ENCODE measurements at regions not wholly inside any gene's neighbourhood (a gene's known extent, or its start where the extent isn't known, plus 50 kb on each side); places are given as distances from the start of the nearest gene placed in this dataset.

DNA sequence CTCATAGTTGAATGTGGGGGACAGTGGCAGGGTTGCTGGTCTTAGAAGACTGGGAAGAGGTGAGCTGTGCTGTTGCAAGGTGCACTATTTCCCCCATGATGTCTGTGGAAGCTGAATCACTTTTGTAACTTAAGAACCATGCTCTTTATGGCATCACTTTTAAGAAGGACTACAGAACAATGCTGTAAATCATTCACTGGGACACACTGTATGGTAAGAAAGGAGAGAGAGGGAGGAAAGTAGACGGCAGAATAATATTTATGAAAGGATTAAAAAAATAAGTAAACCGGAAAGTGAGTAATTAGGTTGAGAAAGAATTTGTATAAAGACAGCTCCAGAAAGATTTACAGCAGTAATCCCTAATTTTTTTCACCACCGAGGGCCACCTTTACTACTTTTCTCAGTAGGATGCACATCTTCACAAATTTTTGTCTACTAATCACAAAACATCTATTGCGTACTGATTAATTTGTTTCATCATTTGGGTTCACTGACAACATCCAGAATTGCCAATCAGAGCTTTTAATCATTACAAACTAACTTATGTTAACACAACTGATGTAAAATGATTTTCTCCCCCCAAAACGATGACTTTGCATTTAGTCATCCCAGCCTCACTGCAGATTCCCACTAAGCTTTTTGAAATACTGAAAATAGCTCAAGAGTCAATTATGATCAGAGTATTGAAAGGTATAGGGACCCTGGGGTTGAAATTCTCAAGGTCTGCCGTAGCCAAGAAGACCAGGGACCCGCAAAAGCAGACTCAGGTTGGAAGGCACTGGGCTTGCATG, 560.7 kb upstream of the NOX3 start:
- Histone ChIP-seq H3K36me3 (replicated peaks) (no peaks in the 10 kb centered on the region), H3K27ac (no peak overlapping the region), H3K27me3 (replicated peaks) (no peaks in the 10 kb centered on the region), H3K4me3 (ENCODE audit: low read depth, low read length) (no peak overlapping the region)
- no peak for DNase-seq
- in situ Hi-C loops (cut with HindIII; ENCODE audit: low pct_ligation_motif_present, low sequenced_read_pairs) = no loop called here
- TF ChIP-seq, protein P1, sequence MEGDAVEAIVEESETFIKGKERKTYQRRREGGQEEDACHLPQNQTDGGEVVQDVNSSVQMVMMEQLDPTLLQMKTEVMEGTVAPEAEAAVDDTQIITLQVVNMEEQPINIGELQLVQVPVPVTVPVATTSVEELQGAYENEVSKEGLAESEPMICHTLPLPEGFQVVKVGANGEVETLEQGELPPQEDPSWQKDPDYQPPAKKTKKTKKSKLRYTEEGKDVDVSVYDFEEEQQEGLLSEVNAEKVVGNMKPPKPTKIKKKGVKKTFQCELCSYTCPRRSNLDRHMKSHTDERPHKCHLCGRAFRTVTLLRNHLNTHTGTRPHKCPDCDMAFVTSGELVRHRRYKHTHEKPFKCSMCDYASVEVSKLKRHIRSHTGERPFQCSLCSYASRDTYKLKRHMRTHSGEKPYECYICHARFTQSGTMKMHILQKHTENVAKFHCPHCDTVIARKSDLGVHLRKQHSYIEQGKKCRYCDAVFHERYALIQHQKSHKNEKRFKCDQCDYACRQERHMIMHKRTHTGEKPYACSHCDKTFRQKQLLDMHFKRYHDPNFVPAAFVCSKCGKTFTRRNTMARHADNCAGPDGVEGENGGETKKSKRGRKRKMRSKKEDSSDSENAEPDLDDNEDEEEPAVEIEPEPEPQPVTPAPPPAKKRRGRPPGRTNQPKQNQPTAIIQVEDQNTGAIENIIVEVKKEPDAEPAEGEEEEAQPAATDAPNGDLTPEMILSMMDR (IDR thresholded peaks at IDR 0.05; ENCODE audit: low read depth, low read length, missing control alignments) = no peak

DNA sequence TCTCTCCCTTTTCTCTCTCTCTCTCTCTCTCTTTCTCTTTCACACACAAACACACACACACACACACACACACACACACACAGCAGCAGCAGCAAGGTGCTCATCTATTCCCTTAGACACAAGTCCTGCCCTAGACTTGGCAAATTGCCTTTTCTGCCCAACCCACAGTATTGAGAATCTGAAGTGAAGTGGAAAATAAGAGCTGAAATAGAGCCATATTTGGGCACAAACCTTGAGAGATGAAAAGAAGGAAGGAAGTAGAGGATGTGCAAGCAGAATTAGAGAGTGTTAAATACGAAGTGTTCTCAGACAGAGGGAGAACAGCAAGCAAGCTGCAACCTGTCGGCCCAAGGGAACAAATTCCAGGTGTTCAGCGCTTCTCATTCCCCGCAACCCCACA, 557.5 kb upstream of the NOX3 start:
- TF ChIP-seq, protein P1 (IDR thresholded peaks at IDR 0.05; ENCODE audit: low read depth, low read length, missing control alignments) = no peak
- Histone ChIP-seq H3K27me3 (replicated peaks) (no peaks in the 10 kb centered on the region), H3K27ac (no peak overlapping the region), H3K36me3 (replicated peaks) (no peaks in the 10 kb centered on the region), H3K4me3 (ENCODE audit: low read depth, low read length) (no peak overlapping the region)
- in situ Hi-C loops (cut with HindIII; ENCODE audit: low pct_ligation_motif_present, low sequenced_read_pairs) = no loop called here
- no peak for DNase-seq

DNA sequence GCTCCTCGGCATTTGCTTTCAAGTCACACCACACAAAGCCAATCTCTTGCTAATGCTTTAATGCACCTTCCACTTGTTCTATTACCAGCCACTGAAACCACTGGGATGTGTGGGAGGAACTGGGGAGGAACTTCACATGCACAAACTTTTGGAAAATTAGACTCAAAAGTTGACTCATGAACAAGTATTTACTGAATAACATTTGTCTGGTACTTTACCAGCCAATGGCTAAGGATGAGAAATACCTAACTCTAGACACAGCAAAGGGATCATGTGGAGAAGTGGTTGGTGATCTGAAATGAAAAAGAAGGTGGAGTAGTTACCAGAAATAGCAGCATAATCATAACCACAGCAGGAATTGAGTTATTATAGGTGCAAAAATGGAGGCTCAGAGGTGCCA, 554.0 kb upstream of the NOX3 start:
- no peak overlapping the region for H3K27ac ChIP-seq
- H3K27me3 ChIP-seq (replicated peaks) = no peaks in the 10 kb centered on the region
- no peaks in the 10 kb centered on the region for H3K36me3 ChIP-seq (replicated peaks)
- TF ChIP-seq, protein P1 (IDR thresholded peaks at IDR 0.05; ENCODE audit: low read depth, low read length, missing control alignments) = no peak
- DNase-seq = no peak
- in situ Hi-C loops (cut with HindIII; ENCODE audit: low pct_ligation_motif_present, low sequenced_read_pairs) = no loop called here
- no peak overlapping the region for H3K4me3 ChIP-seq (ENCODE audit: low read depth, low read length)

DNA sequence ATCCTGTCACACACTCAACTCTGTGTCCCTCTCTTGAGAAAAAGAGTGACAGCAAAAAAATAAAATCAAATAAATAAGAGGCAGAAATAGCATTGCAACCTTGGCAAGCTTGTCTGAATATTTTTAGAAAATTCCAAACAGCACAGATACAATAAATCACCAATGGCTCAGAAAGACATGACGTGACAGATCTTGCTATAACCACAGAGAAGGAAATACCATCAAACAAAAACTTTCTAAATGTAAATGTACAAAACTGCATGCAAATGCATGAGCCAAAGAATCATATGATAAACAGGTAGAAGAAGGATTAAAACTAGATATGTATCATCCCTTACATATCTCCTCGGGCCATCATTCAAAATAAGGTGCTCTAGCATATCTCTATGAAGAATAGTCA, 549.2 kb upstream of the NOX3 start:
- in situ Hi-C loops (cut with HindIII; ENCODE audit: low pct_ligation_motif_present, low sequenced_read_pairs) = no loop called here
- Histone ChIP-seq H3K27ac (no peak overlapping the region), H3K36me3 (replicated peaks) (no peaks in the 10 kb centered on the region), H3K27me3 (replicated peaks) (no peaks in the 10 kb centered on the region), H3K4me3 (ENCODE audit: low read depth, low read length) (no peak overlapping the region)
- no peak for DNase-seq
- TF ChIP-seq, protein P1 (IDR thresholded peaks at IDR 0.05; ENCODE audit: low read depth, low read length, missing control alignments) = no peak

- Histone ChIP-seq H3K4me3 (ENCODE audit: low read depth, low read length) (no peak overlapping the region), H3K36me3 (replicated peaks) (no peaks in the 10 kb centered on the region), H3K27ac (no peak overlapping the region), H3K27me3 (replicated peaks) (no peaks in the 10 kb centered on the region)
- DNase-seq = no peak
- in situ Hi-C loops (cut with HindIII; ENCODE audit: low pct_ligation_motif_present, low sequenced_read_pairs) = no loop called here
- TF ChIP-seq, protein P1 (IDR thresholded peaks at IDR 0.05; ENCODE audit: low read depth, low read length, missing control alignments) = no peak
Observed at GRCh38 chr6:155996151-155996550, 540.5 kb upstream of the NOX3 start.

GRCh38 chr6:155995281-155995680, 539.6 kb upstream of the NOX3 start:
- no peak overlapping the region for H3K27ac ChIP-seq
- TF ChIP-seq, protein P1 (IDR thresholded peaks at IDR 0.05; ENCODE audit: low read depth, low read length, missing control alignments) = no peak
- no peak for DNase-seq
- H3K4me3 ChIP-seq (ENCODE audit: low read depth, low read length) = no peak overlapping the region
- in situ Hi-C loops (cut with HindIII; ENCODE audit: low pct_ligation_motif_present, low sequenced_read_pairs) = no loop called here
- no peaks in the 10 kb centered on the region for H3K36me3 ChIP-seq (replicated peaks)
- H3K27me3 ChIP-seq (replicated peaks) = no peaks in the 10 kb centered on the region
